ENCODE measurements at regions not wholly inside any gene's neighbourhood (a gene's known extent, or its start where the extent isn't known, plus 50 kb on each side); places are given as distances from the start of the nearest gene placed in this dataset.

GRCh38 chr13:99055281-99055680 lies 77.4 kb upstream of the DOCK9 start:
- no peak for DNase-seq (ENCODE audit: low spot score)

- no peak for DNase-seq (ENCODE audit: low spot score)
These were observed 77.9 kb upstream of the DOCK9 start for GRCh38 chr13:99055735-99056134.

- no peak for DNase-seq (ENCODE audit: low spot score)
These were observed 78.6 kb upstream of the DOCK9 start for GRCh38 chr13:99056381-99057014.

- no peak for DNase-seq (ENCODE audit: low spot score)
These were observed 79.6 kb upstream of the DOCK9 start for GRCh38 chr13:99057310-99057975.

- DNase-seq (ENCODE audit: low spot score), result no peak
These were observed 80.9 kb upstream of the DOCK9 start for GRCh38 chr13:99058527-99059495.

- no peak for DNase-seq (ENCODE audit: low spot score)
These were observed 81.7 kb upstream of the DOCK9 start for GRCh38 chr13:99059498-99060075.

GRCh38 chr13:99061411-99061810 lies 83.5 kb upstream of the DOCK9 start:
- no peak for DNase-seq (ENCODE audit: low spot score)

- DNase-seq (ENCODE audit: low spot score), result peak; percentile 28
These were observed 84.7 kb upstream of the DOCK9 start for GRCh38 chr13:99062593-99062992.

GRCh38 chr13:99063178-99063577 lies 85.3 kb upstream of the DOCK9 start:
- DNase-seq (ENCODE audit: low spot score), result no peak

GRCh38 chr13:99063952-99064351 lies 86.1 kb upstream of the DOCK9 start:
- no peak for DNase-seq (ENCODE audit: low spot score)

GRCh38 chr13:99064624-99065234 lies 86.9 kb upstream of the DOCK9 start:
- DNase-seq (ENCODE audit: low spot score), result no peak

- DNase-seq (ENCODE audit: low spot score), result no peak
These were observed 87.6 kb upstream of the DOCK9 start for GRCh38 chr13:99065235-99066015.

- DNase-seq (ENCODE audit: low spot score), result no peak
These were observed 88.4 kb upstream of the DOCK9 start for GRCh38 chr13:99066219-99066618.

GRCh38 chr13:99067159-99067985 lies 89.5 kb upstream of the DOCK9 start:
- peak; percentile 41 for DNase-seq (ENCODE audit: low spot score)

- no peak for DNase-seq (ENCODE audit: low spot score)
These were observed 93.3 kb upstream of the DOCK9 start for GRCh38 chr13:99071211-99071610.

- no peak for DNase-seq (ENCODE audit: low spot score)
These were observed 93.8 kb upstream of the DOCK9 start for GRCh38 chr13:99071666-99072065.

GRCh38 chr13:99072356-99072755 lies 94.5 kb upstream of the DOCK9 start:
- DNase-seq (ENCODE audit: low spot score), result no peak

- no peak for DNase-seq (ENCODE audit: low spot score)
These were observed 95.1 kb upstream of the DOCK9 start for GRCh38 chr13:99072941-99073340.

- DNase-seq (ENCODE audit: low spot score), result no peak
These were observed 96.8 kb upstream of the DOCK9 start for GRCh38 chr13:99074693-99075092.

All from hepatic stellate cell (primary cell).